ENCODE measurements at regions not wholly inside any gene's neighbourhood (a gene's known extent, or its start where the extent isn't known, plus 50 kb on each side); places are given as distances from the start of the nearest gene placed in this dataset.

- DNase-seq (ENCODE audit: low read depth in 4 of 4, low spot score in 1 of 4): no peak
Measured at GRCh38 chr13:106699311-106699710, 131.4 kb upstream of the ARGLU1 start.

GRCh38 chr13:106696719-106697118 lies 128.8 kb upstream of the ARGLU1 start:
- DNase-seq (ENCODE audit: low read depth in 4 of 4, low spot score in 1 of 4): no peak

GRCh38 chr13:106696140-106696539 lies 128.2 kb upstream of the ARGLU1 start:
- no peak for DNase-seq (ENCODE audit: low read depth in 4 of 4, low spot score in 1 of 4)

GRCh38 chr13:106695139-106695538 lies 127.2 kb upstream of the ARGLU1 start:
- no peak for DNase-seq (ENCODE audit: low read depth in 4 of 4, low spot score in 1 of 4)

GRCh38 chr13:106691861-106692260 lies 123.9 kb upstream of the ARGLU1 start:
- no peak for DNase-seq (ENCODE audit: low read depth in 4 of 4, low spot score in 1 of 4)

GRCh38 chr13:106691341-106691740 lies 123.4 kb upstream of the ARGLU1 start:
- DNase-seq (ENCODE audit: low read depth in 4 of 4, low spot score in 1 of 4): no peak

- DNase-seq (ENCODE audit: low read depth in 4 of 4, low spot score in 1 of 4): no peak
Measured at GRCh38 chr13:106690779-106691178, 122.8 kb upstream of the ARGLU1 start.

GRCh38 chr13:106689906-106690305 lies 122.0 kb upstream of the ARGLU1 start:
- no peak for DNase-seq (ENCODE audit: low read depth in 4 of 4, low spot score in 1 of 4)

- no peak for DNase-seq (ENCODE audit: low read depth in 4 of 4, low spot score in 1 of 4)
Measured at GRCh38 chr13:106688940-106689339, 121.0 kb upstream of the ARGLU1 start.

GRCh38 chr13:106686163-106686562 lies 118.2 kb upstream of the ARGLU1 start:
- DNase-seq (ENCODE audit: low read depth in 4 of 4, low spot score in 1 of 4): no peak

GRCh38 chr13:106685143-106685542 lies 117.2 kb upstream of the ARGLU1 start:
- no peak for DNase-seq (ENCODE audit: low read depth in 4 of 4, low spot score in 1 of 4)

- DNase-seq (ENCODE audit: low read depth in 4 of 4, low spot score in 1 of 4): no peak
Measured at GRCh38 chr13:106683918-106684317, 116.0 kb upstream of the ARGLU1 start.

- no peak for DNase-seq (ENCODE audit: low read depth in 4 of 4, low spot score in 1 of 4)
Measured at GRCh38 chr13:106683179-106683578, 115.2 kb upstream of the ARGLU1 start.

- DNase-seq (ENCODE audit: low read depth in 4 of 4, low spot score in 1 of 4): no peak
Measured at GRCh38 chr13:106681997-106682396, 114.1 kb upstream of the ARGLU1 start.

- DNase-seq (ENCODE audit: low read depth in 4 of 4, low spot score in 1 of 4): no peak
Measured at GRCh38 chr13:106681536-106681935, 113.6 kb upstream of the ARGLU1 start.

- no peak for DNase-seq (ENCODE audit: low read depth in 4 of 4, low spot score in 1 of 4)
Measured at GRCh38 chr13:106680796-106681472, 113.0 kb upstream of the ARGLU1 start.

- no peak for DNase-seq (ENCODE audit: low read depth in 4 of 4, low spot score in 1 of 4)
Measured at GRCh38 chr13:106678646-106679418, 110.9 kb upstream of the ARGLU1 start.

- DNase-seq (ENCODE audit: low read depth in 4 of 4, low spot score in 1 of 4): no peak
Measured at GRCh38 chr13:106675311-106675710, 107.4 kb upstream of the ARGLU1 start.

- no peak for DNase-seq (ENCODE audit: low read depth in 4 of 4, low spot score in 1 of 4)
Measured at GRCh38 chr13:106660746-106661625, 93.0 kb upstream of the ARGLU1 start.

GRCh38 chr13:106657104-106657503 lies 89.2 kb upstream of the ARGLU1 start:
- no peak for DNase-seq (ENCODE audit: low read depth in 4 of 4, low spot score in 1 of 4)

GRCh38 chr13:106656186-106656585 lies 88.2 kb upstream of the ARGLU1 start:
- DNase-seq (ENCODE audit: low read depth in 4 of 4, low spot score in 1 of 4): no peak

GRCh38 chr13:106651442-106651841 lies 83.5 kb upstream of the ARGLU1 start:
- no peak for DNase-seq (ENCODE audit: low read depth in 4 of 4, low spot score in 1 of 4)
